Natural killer cell (primary cell): ENCODE measurements at regions not wholly inside any gene's neighbourhood (a gene's known extent, or its start where the extent isn't known, plus 50 kb on each side); places are given as distances from the start of the nearest gene placed in this dataset.

ENCODE experiments used
- ATAC-seq, 3 donors: fragments of 150-1000 bp in 2 of 3; fragments of 200-7000 bp in 1 of 3; cut with Tn5 transposase; 1 replicate in 1 of 3; 2 replicates in 2 of 3; pipeline ENCODE4 v1.10.0; 2021; ENCODE audit warnings: mild to moderate bottlenecking in 2 of 3, moderate library complexity in 2 of 3
- DNase-seq, 2 donors: peaks; one replicate each; pipeline versions ENCODE4 v3.0.0 to v3.0.0-alpha.2; 2013 to 2021; ENCODE audit warnings: mixed read lengths in 1 of 2
- H3K27ac ChIP-seq: one replicate; pipeline ENCODE4 v1.5.1; 2013; ENCODE audit warnings: mild to moderate bottlenecking, low read length
- H3K27me3 ChIP-seq: one replicate; pipeline ENCODE4 v1.6.1; 2013; ENCODE audit warnings: low read length; ENCODE audit not compliant: control insufficient read depth, insufficient read depth
- H3K36me3 ChIP-seq: one replicate; pipeline ENCODE4 v1.6.1; 2013; ENCODE audit warnings: low read length; ENCODE audit not compliant: control insufficient read depth, insufficient read depth
- H3K4me1 ChIP-seq: one replicate; pipeline ENCODE4 v1.6.1; 2013; ENCODE audit warnings: low read length; ENCODE audit not compliant: control insufficient read depth, insufficient read depth
- H3K4me3 ChIP-seq: one replicate; pipeline ENCODE4 v1.5.1; 2013; ENCODE audit warnings: low read length
- H3K9me3 ChIP-seq: one replicate; pipeline ENCODE4 v1.6.1; 2013; ENCODE audit warnings: low read length; ENCODE audit not compliant: control insufficient read depth, insufficient read depth
- H3K27ac Mint-ChIP-seq, 2 donors: one replicate each; pipeline ENCODE4 v1.8.0; 2022; ENCODE audit warnings: mild to moderate bottlenecking in 2 of 2, mixed read lengths in 2 of 2, moderate library complexity in 1 of 2
- H3K27me3 Mint-ChIP-seq, 2 donors: one replicate each; pipeline ENCODE4 v1.8.0; 2022; ENCODE audit warnings: low read depth in 2 of 2, mixed read lengths in 2 of 2
- H3K36me3 Mint-ChIP-seq: one replicate; pipeline ENCODE4 v1.8.0; 2022; ENCODE audit warnings: mixed read lengths
- H3K4me1 Mint-ChIP-seq, 2 donors: one replicate each; pipeline ENCODE4 v1.8.0; 2022; ENCODE audit warnings: mixed read lengths in 2 of 2
- H3K4me3 Mint-ChIP-seq: one replicate; pipeline ENCODE4 v1.8.0; 2022; ENCODE audit warnings: mild to moderate bottlenecking, moderate library complexity, mixed read lengths
- H3K9me3 Mint-ChIP-seq, 2 donors: one replicate each; pipeline ENCODE4 v1.8.0; 2022; ENCODE audit warnings: mixed read lengths in 2 of 2
- CTCF ChIP-seq: fragments of 200-600 bp; IDR thresholded peaks from one replicate; pipeline ENCODE4 v1.8.0; 2022; ENCODE audit warnings: antibody characterized with exemption
- WGBS: methylation state at CpG from one replicate; pipeline ENCODE4 v1.1.7; 2013; ENCODE audit warnings: missing lambda C conversion rate; ENCODE audit not compliant: insufficient coverage; 5-methylcytosine and 5-hydroxymethylcytosine counted together
- intact Hi-C: fragments of 100-400 bp; cut with micrococcal nuclease; formaldehyde crosslinking; loops from one replicate; pipeline ENCODE4 v1.14.2; 2022

GRCh38 chr6:143589162-143589561, 77.6 kb upstream of the FUCA2 start:
- Mint-ChIP-seq H3K27me3 (no peaks in the 10 kb centered on the region), H3K4me1 (peaks cover 6 to 17% of the 10 kb centered on the region in 2 donors), H3K9me3 (no peaks in the 10 kb centered on the region), H3K4me3 (no peak overlapping the region), H3K27ac (no peak overlapping the region), H3K36me3 (no peaks in the 10 kb centered on the region)
- intact Hi-C loops = no loop called here
- no peak overlapping the region for H3K4me3 ChIP-seq
- no peaks in the 10 kb centered on the region for H3K9me3 ChIP-seq
- DNase-seq = no peak
- H3K4me1 ChIP-seq = no peaks in the 10 kb centered on the region
- ATAC-seq = no peak
- H3K27ac ChIP-seq = no peak overlapping the region
- WGBS = 89% methylated on average over 4 of the region's 4 CpGs
- no peaks in the 10 kb centered on the region for H3K27me3 ChIP-seq
- no peak for TF ChIP-seq CTCF
- no peaks in the 10 kb centered on the region for H3K36me3 ChIP-seq

GRCh38 chr6:143586557-143586956, 75.0 kb upstream of the FUCA2 start:
- Histone ChIP-seq H3K4me1 (no peaks in the 10 kb centered on the region), H3K27ac (no peak overlapping the region), H3K36me3 (no peaks in the 10 kb centered on the region), H3K27me3 (no peaks in the 10 kb centered on the region), H3K9me3 (no peaks in the 10 kb centered on the region), H3K4me3 (no peak overlapping the region)
- no peak for DNase-seq
- Mint-ChIP-seq H3K36me3 (no peaks in the 10 kb centered on the region), H3K27ac (no peak overlapping the region), H3K9me3 (no peaks in the 10 kb centered on the region), H3K4me3 (no peak overlapping the region), H3K4me1 (peaks cover 6 to 21% of the 10 kb centered on the region in 2 donors), H3K27me3 (no peaks in the 10 kb centered on the region)
- no peak for TF ChIP-seq CTCF
- intact Hi-C loops = no loop called here
- 98% methylated on average over 3 of the region's 6 CpGs for WGBS
- no peak for ATAC-seq

- Mint-ChIP-seq H3K36me3 (no peaks in the 10 kb centered on the region), H3K4me1 (peaks cover 6 to 21% of the 10 kb centered on the region in 2 donors), H3K4me3 (no peak overlapping the region), H3K27ac (no peak overlapping the region), H3K27me3 (no peaks in the 10 kb centered on the region), H3K9me3 (no peaks in the 10 kb centered on the region)
- no peaks in the 10 kb centered on the region for H3K4me1 ChIP-seq
- no peaks in the 10 kb centered on the region for H3K27me3 ChIP-seq
- ATAC-seq = no peak
- no peaks in the 10 kb centered on the region for H3K36me3 ChIP-seq
- 100% methylated on average over 4 of the region's 4 CpGs for WGBS
- H3K27ac ChIP-seq = no peak overlapping the region
- no peak overlapping the region for H3K4me3 ChIP-seq
- no peak for DNase-seq
- H3K9me3 ChIP-seq = no peaks in the 10 kb centered on the region
- intact Hi-C loops = no loop called here
- no peak for TF ChIP-seq CTCF
Observed at GRCh38 chr6:143585716-143586115, 74.2 kb upstream of the FUCA2 start.

GRCh38 chr6:143585241-143585640, 73.7 kb upstream of the FUCA2 start:
- Histone ChIP-seq H3K27me3 (no peaks in the 10 kb centered on the region), H3K27ac (no peak overlapping the region), H3K4me1 (no peaks in the 10 kb centered on the region), H3K36me3 (no peaks in the 10 kb centered on the region), H3K4me3 (no peak overlapping the region), H3K9me3 (no peaks in the 10 kb centered on the region)
- Mint-ChIP-seq H3K4me3 (no peak overlapping the region), H3K9me3 (no peaks in the 10 kb centered on the region), H3K27ac (no peak overlapping the region), H3K27me3 (no peaks in the 10 kb centered on the region), H3K36me3 (no peaks in the 10 kb centered on the region), H3K4me1 (peaks cover 6 to 21% of the 10 kb centered on the region in 2 donors)
- ATAC-seq (no peak), DNase-seq (no peak)
- no peak for TF ChIP-seq CTCF
- 100% methylated on average over 1 of the region's 1 CpG for WGBS
- intact Hi-C loops = no loop called here
